Naive thymus-derived CD4-positive, alpha-beta T cell (primary cell): ENCODE measurements at regions not wholly inside any gene's neighbourhood (a gene's known extent, or its start where the extent isn't known, plus 50 kb on each side); places are given as distances from the start of the nearest gene placed in this dataset.

Source experiments
- ATAC-seq: fragments of 150-1000 bp; cut with Tn5 transposase; 2 replicates; pipeline ENCODE4 v1.10.0; 2021; ENCODE audit warnings: mild to moderate bottlenecking, moderate library complexity
- CTCF ChIA-PET: fragments of 350-600 bp; sonication (Branson Sonifier 250); formaldehyde crosslinking; loops from one replicate; lab custom pipeline; 2021; ENCODE audit warnings: antibody characterized with exemption; lab: Charles Lee
- POLR2A ChIA-PET: fragments of 350-600 bp; sonication (Branson Sonifier 250); formaldehyde crosslinking; loops from one replicate; lab custom pipeline; 2021; ENCODE audit warnings: antibody characterized with exemption, inconsistent platforms; lab: Charles Lee
- DNase-seq, 9 donors: peaks; one replicate each; pipeline versions ENCODE4 v3.0.0 to v3.0.0-alpha.2; 2020 to 2022; ENCODE audit warnings: mixed read lengths in 1 of 9
- H3K27ac ChIP-seq: one replicate; pipeline ENCODE4 v1.7.0; 2013; ENCODE audit warnings: mild to moderate bottlenecking, low read depth, low read length, moderate library complexity
- H3K27me3 ChIP-seq, 2 donors: one replicate each; pipeline ENCODE4 v1.7.0; 2013; ENCODE audit warnings: low read length in 2 of 2, mild to moderate bottlenecking in 2 of 2, moderate library complexity in 2 of 2; ENCODE audit not compliant: control insufficient read depth in 2 of 2, insufficient read depth in 2 of 2
- H3K36me3 ChIP-seq, 3 experiments: 1 replicate in 2 of 3; 2 replicates in 1 of 3; pipeline ENCODE4 v1.7.0; 2013; ENCODE audit warnings: low read length in 3 of 3, mild to moderate bottlenecking in 3 of 3, moderate library complexity in 1 of 3; ENCODE audit not compliant: insufficient read depth in 3 of 3, control insufficient read depth in 2 of 3
- H3K4me1 ChIP-seq, 2 donors: one replicate each; pipeline ENCODE4 v1.7.0; 2013; ENCODE audit warnings: low read length in 2 of 2, mild to moderate bottlenecking in 2 of 2, moderate library complexity in 1 of 2; ENCODE audit not compliant: control insufficient read depth in 2 of 2, insufficient read depth in 2 of 2
- H3K4me3 ChIP-seq: 2 replicates; pipeline ENCODE4 v1.7.0; 2013; ENCODE audit warnings: mild to moderate bottlenecking, low read length
- H3K9me3 ChIP-seq, 3 experiments: 1 replicate in 2 of 3; 2 replicates in 1 of 3; pipeline ENCODE4 v1.7.0; 2013; ENCODE audit warnings: low read length in 3 of 3; ENCODE audit not compliant: control insufficient read depth in 2 of 3
- H3K27ac Mint-ChIP-seq, 9 donors: one replicate each; pipeline ENCODE4 v1.8.0; 2020 to 2022; ENCODE audit warnings: mixed read lengths in 9 of 9, mild to moderate bottlenecking in 8 of 9, moderate library complexity in 5 of 9, inconsistent platforms in 2 of 9
- H3K27me3 Mint-ChIP-seq, 5 donors: one replicate each; pipeline ENCODE4 v1.8.0; 2021 to 2022; ENCODE audit warnings: mixed read lengths in 5 of 5, mild to moderate bottlenecking in 1 of 5
- H3K36me3 Mint-ChIP-seq, 5 donors: one replicate each; pipeline ENCODE4 v1.8.0; 2020 to 2022; ENCODE audit warnings: mixed read lengths in 5 of 5, mild to moderate bottlenecking in 3 of 5, inconsistent platforms in 1 of 5
- H3K4me1 Mint-ChIP-seq, 7 donors: one replicate each; pipeline ENCODE4 v1.8.0; 2020 to 2022; ENCODE audit warnings: mixed read lengths in 7 of 7, mild to moderate bottlenecking in 3 of 7, inconsistent platforms in 1 of 7
- H3K4me3 Mint-ChIP-seq, 10 donors: one replicate each; pipeline ENCODE4 v1.8.0; 2020 to 2022; ENCODE audit warnings: mild to moderate bottlenecking in 10 of 10, mixed read lengths in 10 of 10, moderate library complexity in 6 of 10, inconsistent platforms in 2 of 10
- H3K9me3 Mint-ChIP-seq, 11 donors: one replicate each; pipeline ENCODE4 v1.8.0; 2020 to 2022; ENCODE audit warnings: mixed read lengths in 11 of 11, mild to moderate bottlenecking in 4 of 11, inconsistent platforms in 1 of 11, moderate library complexity in 1 of 11
- intact Hi-C, 2 donors: fragments of 100-400 bp; cut with micrococcal nuclease; formaldehyde crosslinking; loops; one replicate each; pipeline ENCODE4 v1.15.1; 2023

DNA sequence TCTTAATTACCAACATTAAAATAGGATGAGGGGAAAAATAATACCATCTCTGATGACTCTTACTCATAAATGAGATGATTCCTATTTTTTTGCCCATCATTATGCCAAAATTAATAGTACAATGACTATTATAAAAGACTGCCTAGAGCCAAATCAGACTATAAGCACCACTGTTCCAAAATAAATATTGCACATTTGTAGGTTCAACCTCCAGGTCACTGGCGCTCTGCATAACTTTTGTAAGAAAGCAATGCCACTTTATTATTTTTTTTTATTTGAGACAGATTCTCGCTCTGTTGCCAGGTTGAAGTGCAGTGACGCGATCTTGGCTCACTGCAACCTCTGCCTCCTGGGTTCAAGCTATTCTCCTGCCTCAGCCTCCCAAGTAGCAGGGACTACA is 142.5 kb upstream of the SP8 start:
- CTCF ChIA-PET = no interaction called here
- H3K36me3 Mint-ChIP-seq = no peaks in the 10 kb centered on the region
- no peak overlapping the region for H3K4me3 Mint-ChIP-seq

DNA sequence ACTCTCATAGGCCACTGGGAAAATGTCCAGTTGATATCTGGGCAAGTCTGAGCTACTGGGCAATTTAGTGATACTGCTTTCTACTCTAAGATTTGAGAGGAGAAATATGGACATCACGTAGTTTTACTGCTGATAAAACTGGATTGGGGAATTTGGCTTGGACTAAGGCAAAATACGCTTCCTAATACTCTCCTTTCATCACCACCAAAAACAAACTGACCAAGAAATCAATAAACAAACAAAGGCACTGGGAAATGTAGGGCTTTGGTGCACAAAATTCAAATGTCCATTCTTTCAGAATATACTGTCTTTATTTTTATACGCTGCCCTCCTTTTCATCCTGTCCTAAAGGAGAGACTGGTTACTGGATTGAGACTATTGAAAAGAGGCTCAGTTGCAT is 145.1 kb upstream of the SP8 start:
- CTCF ChIA-PET = no interaction called here
- no peak overlapping the region for H3K27ac ChIP-seq
- H3K4me1 ChIP-seq = no peaks in the 10 kb centered on the region
- no peaks in the 10 kb centered on the region for H3K9me3 ChIP-seq
- no peaks in the 10 kb centered on the region for H3K4me1 Mint-ChIP-seq
- no peaks in the 10 kb centered on the region for H3K27me3 ChIP-seq
- H3K9me3 Mint-ChIP-seq = peaks cover 0 to 9% (median under 1%) of the 10 kb centered on the region in 11 donors
- H3K27ac Mint-ChIP-seq = no peak overlapping the region
- no peaks in the 10 kb centered on the region for H3K36me3 Mint-ChIP-seq
- POLR2A ChIA-PET = no interaction called here
- DNase-seq (no peak), ATAC-seq (no peak)
- H3K4me3 Mint-ChIP-seq = no peak overlapping the region
- H3K27me3 Mint-ChIP-seq = peaks cover 0 to 9% (median 0%) of the 10 kb centered on the region in 5 donors
- H3K36me3 ChIP-seq = no peaks in the 10 kb centered on the region
- H3K4me3 ChIP-seq = no peak overlapping the region
- intact Hi-C loops = no loop called here

More for the DNA sequence above, 142.5 kb upstream of the SP8 start:
- DNase-seq (no peak), ATAC-seq (no peak)
- Histone ChIP-seq H3K27me3 (no peaks in the 10 kb centered on the region), H3K4me3 (no peak overlapping the region), H3K27ac (no peak overlapping the region), H3K9me3 (no peaks in the 10 kb centered on the region), H3K36me3 (no peaks in the 10 kb centered on the region), H3K4me1 (no peaks in the 10 kb centered on the region)
- peaks cover 0 to 10% (median 0%) of the 10 kb centered on the region in 5 donors for H3K27me3 Mint-ChIP-seq
- intact Hi-C loops = no loop called here
- no peaks in the 10 kb centered on the region for H3K4me1 Mint-ChIP-seq
- peaks cover 0 to 14% (median 4%) of the 10 kb centered on the region in 11 donors for H3K9me3 Mint-ChIP-seq
- no peak overlapping the region for H3K27ac Mint-ChIP-seq
- POLR2A ChIA-PET = no interaction called here

GRCh38 chr7:20932785-20933527 is 146.3 kb upstream of the SP8 start:
- Histone ChIP-seq H3K27ac (no peak overlapping the region), H3K36me3 (no peaks in the 10 kb centered on the region), H3K27me3 (no peaks in the 10 kb centered on the region), H3K4me3 (no peak overlapping the region), H3K9me3 (no peaks in the 10 kb centered on the region), H3K4me1 (no peaks in the 10 kb centered on the region)
- intact Hi-C loops = no loop called here
- Mint-ChIP-seq H3K9me3 (peaks cover 0 to 5% (median 0%) of the 10 kb centered on the region in 11 donors), H3K4me1 (no peaks in the 10 kb centered on the region), H3K27ac (no peak overlapping the region), H3K4me3 (no peak overlapping the region), H3K27me3 (peaks cover 0 to 5% (median under 1%) of the 10 kb centered on the region in 5 donors), H3K36me3 (no peaks in the 10 kb centered on the region)
- POLR2A ChIA-PET = no interaction called here
- ATAC-seq = no peak
- no peak for DNase-seq
- CTCF ChIA-PET = no interaction called here

DNA sequence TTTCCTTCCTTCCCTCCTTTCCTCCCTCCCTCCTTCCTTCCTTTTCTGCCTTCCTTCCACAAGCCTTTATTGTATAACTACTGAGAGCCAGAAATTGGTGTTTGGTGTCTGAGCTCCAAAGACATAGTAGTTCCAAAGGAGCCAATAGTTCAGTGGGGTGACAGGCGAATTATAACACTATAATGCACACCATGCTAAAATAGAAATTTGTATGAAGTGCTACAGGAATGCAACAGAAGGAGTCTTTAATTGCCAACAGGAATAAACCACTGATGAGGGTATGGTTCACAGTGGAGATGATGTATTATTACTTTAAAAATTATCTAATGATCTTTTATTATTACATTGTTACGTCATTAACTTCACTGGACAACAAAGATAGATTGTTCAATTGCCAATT is 158.8 kb upstream of the SP8 start:
- H3K27ac Mint-ChIP-seq = no peak overlapping the region
- CTCF ChIA-PET = no interaction called here

GRCh38 chr7:20952916-20953315 is 166.2 kb upstream of the SP8 start:
- Histone ChIP-seq H3K27me3 (no peaks in the 10 kb centered on the region), H3K36me3 (no peaks in the 10 kb centered on the region), H3K4me3 (no peak overlapping the region), H3K9me3 (no peaks in the 10 kb centered on the region), H3K4me1 (no peaks in the 10 kb centered on the region), H3K27ac (no peak overlapping the region)
- Mint-ChIP-seq H3K27me3 (peaks cover 0 to 3% (median 0%) of the 10 kb centered on the region in 5 donors), H3K9me3 (peaks cover 0 to 9% (median 0%) of the 10 kb centered on the region in 11 donors), H3K27ac (no peak overlapping the region), H3K4me1 (no peaks in the 10 kb centered on the region), H3K4me3 (no peak overlapping the region), H3K36me3 (no peaks in the 10 kb centered on the region)
- CTCF ChIA-PET = no interaction called here
- no peak for ATAC-seq
- DNase-seq = no peak
- POLR2A ChIA-PET = no interaction called here
- intact Hi-C loops = no loop called here

More for the DNA sequence above, 158.8 kb upstream of the SP8 start:
- Mint-ChIP-seq H3K36me3 (no peaks in the 10 kb centered on the region), H3K27me3 (peaks cover 0 to 7% (median 0%) of the 10 kb centered on the region in 5 donors), H3K4me1 (peaks cover 0 to 2% (median 0%) of the 10 kb centered on the region in 7 donors), H3K4me3 (no peak overlapping the region), H3K9me3 (peaks cover 0 to 19% (median 4%) of the 10 kb centered on the region in 11 donors)
- Histone ChIP-seq H3K27ac (no peak overlapping the region), H3K4me1 (no peaks in the 10 kb centered on the region), H3K36me3 (no peaks in the 10 kb centered on the region), H3K9me3 (no peaks in the 10 kb centered on the region), H3K27me3 (no peaks in the 10 kb centered on the region), H3K4me3 (no peak overlapping the region)
- ATAC-seq = no peak
- no peak for DNase-seq
- intact Hi-C loops = no loop called here
- POLR2A ChIA-PET = no interaction called here

- H3K27ac Mint-ChIP-seq = no peak overlapping the region
- Histone ChIP-seq H3K9me3 (no peaks in the 10 kb centered on the region), H3K36me3 (no peaks in the 10 kb centered on the region), H3K4me1 (no peaks in the 10 kb centered on the region), H3K27ac (no peak overlapping the region), H3K27me3 (no peaks in the 10 kb centered on the region), H3K4me3 (no peak overlapping the region)
- no peak overlapping the region for H3K4me3 Mint-ChIP-seq
- no peak for DNase-seq
- ATAC-seq = no peak
- CTCF ChIA-PET = interaction anchor here (0.6 kb wide), 1 partner anchor 34 kb away, joined by 3 read pairs; no protein-coding TSS in a partner anchor
- peaks cover 0 to 3% (median 0%) of the 10 kb centered on the region in 5 donors for H3K27me3 Mint-ChIP-seq
- POLR2A ChIA-PET = no interaction called here
- peaks cover 0 to 3% (median 0%) of the 10 kb centered on the region in 11 donors for H3K9me3 Mint-ChIP-seq
- no peaks in the 10 kb centered on the region for H3K4me1 Mint-ChIP-seq
- no peaks in the 10 kb centered on the region for H3K36me3 Mint-ChIP-seq
- intact Hi-C loops = no loop called here
Observed at GRCh38 chr7:20954711-20955619, 168.3 kb upstream of the SP8 start.
